ENCODE measurements at regions not wholly inside any gene's neighbourhood (a gene's known extent, or its start where the extent isn't known, plus 50 kb on each side); places are given as distances from the start of the nearest gene placed in this dataset.

GRCh38 chr7:138243836-138244235 lies 167.6 kb downstream of the AKR1D1 start:
- no peak for DNase-seq

GRCh38 chr7:138244606-138245005 lies 168.3 kb downstream of the AKR1D1 start:
- Histone ChIP-seq H3K27ac (no peak overlapping the region), H3K4me3 (no peak overlapping the region), H3K4me1 (peaks cover 0 to 10% (median 0%) of the 10 kb centered on the region in 3 donors), H3K36me3 (no peaks in the 10 kb centered on the region), H3K27me3 (no peaks in the 10 kb centered on the region), H3K9me3 (peaks cover 0 to 5% (median 4%) of the 10 kb centered on the region in 3 donors)
- intact Hi-C loops (cut with DNase I), result no loop called here
- whole genome bisulfite sequencing, 2 donors, result 68 to 74% methylated on average over 5 of the region's 5 CpGs
- DNase-seq, result no peak
- TF ChIP-seq POLR2A (IDR thresholded peaks at IDR 0.05) (no peak), CTCF (IDR thresholded peaks at IDR 0.05) (no peak)

More at GRCh38 chr7:138243836-138244235, 167.6 kb downstream of the AKR1D1 start:
- Histone ChIP-seq H3K27me3 (no peaks in the 10 kb centered on the region), H3K4me1 (peaks cover 0 to 10% (median 0%) of the 10 kb centered on the region in 3 donors), H3K9me3 (peaks cover 0 to 8% (median 6%) of the 10 kb centered on the region in 3 donors), H3K36me3 (no peaks in the 10 kb centered on the region), H3K27ac (peak overlapping the region in 1 of 4 donors; percentile 42), H3K4me3 (no peak overlapping the region)
- 38 to 55% methylated on average over 1 of the region's 1 CpG for WGBS, 2 donors
- TF ChIP-seq POLR2A (IDR thresholded peaks at IDR 0.05) (no peak), CTCF (IDR thresholded peaks at IDR 0.05) (no peak)
- intact Hi-C loops (cut with DNase I), result no loop called here

GRCh38 chr7:138245216-138245615 lies 169.0 kb downstream of the AKR1D1 start:
- no peaks in the 10 kb centered on the region for H3K36me3 ChIP-seq
- TF ChIP-seq CTCF (IDR thresholded peaks at IDR 0.05) (no peak), POLR2A (IDR thresholded peaks at IDR 0.05) (no peak)
- DNase-seq, result no peak
- no peaks in the 10 kb centered on the region for H3K27me3 ChIP-seq
- H3K4me1 ChIP-seq, result peaks cover 0 to 10% (median 0%) of the 10 kb centered on the region in 3 donors
- no peak overlapping the region for H3K4me3 ChIP-seq
- peaks cover 0 to 5% (median 4%) of the 10 kb centered on the region in 3 donors for H3K9me3 ChIP-seq
- intact Hi-C loops (cut with DNase I), result no loop called here
- H3K27ac ChIP-seq, result no peak overlapping the region

GRCh38 chr7:138245682-138246081 lies 169.4 kb downstream of the AKR1D1 start:
- Histone ChIP-seq H3K27me3 (no peaks in the 10 kb centered on the region), H3K27ac (peak overlapping the region in 1 of 4 donors; percentile 45), H3K4me3 (no peak overlapping the region), H3K9me3 (peaks cover 0 to 5% (median 4%) of the 10 kb centered on the region in 3 donors), H3K36me3 (no peaks in the 10 kb centered on the region), H3K4me1 (peaks cover 0 to 10% (median 0%) of the 10 kb centered on the region in 3 donors)
- TF ChIP-seq POLR2A (IDR thresholded peaks at IDR 0.05), result no peak
- no peak for TF ChIP-seq CTCF (IDR thresholded peaks at IDR 0.05)
- WGBS, 2 donors, result 70 to 88% methylated on average over 1 of the region's 1 CpG
- no peak for DNase-seq
- intact Hi-C loops (cut with DNase I), result no loop called here

GRCh38 chr7:138246428-138246827 lies 170.2 kb downstream of the AKR1D1 start:
- no peak for TF ChIP-seq POLR2A (IDR thresholded peaks at IDR 0.05)
- TF ChIP-seq CTCF (IDR thresholded peaks at IDR 0.05), result no peak
- Histone ChIP-seq H3K4me1 (peaks cover 0 to 10% (median 0%) of the 10 kb centered on the region in 3 donors), H3K36me3 (no peaks in the 10 kb centered on the region), H3K4me3 (no peak overlapping the region), H3K9me3 (peaks cover 0 to 5% (median 4%) of the 10 kb centered on the region in 3 donors), H3K27me3 (no peaks in the 10 kb centered on the region), H3K27ac (peak overlapping the region in 2 of 4 donors; percentile 45 to 49)
- WGBS, 2 donors, result 48 to 49% methylated on average over 5 of the region's 5 CpGs
- no peak for DNase-seq
- intact Hi-C loops (cut with DNase I), result no loop called here

All from esophagus squamous epithelium (tissue), 5 donors.